HEK293 (cell line): ENCODE measurements at regions not wholly inside any gene's neighbourhood (a gene's known extent, or its start where the extent isn't known, plus 50 kb on each side); places are given as distances from the start of the nearest gene placed in this dataset.

Experiments
- CTCF ChIP-seq: fragments of 450-650 bp; formaldehyde crosslinking; IDR thresholded peaks from 2 replicates; pipeline ENCODE4 v1.5.1; 2016; ENCODE audit warnings: missing biosample characterization, missing genetic modification characterization
- KLF10 ChIP-seq: fragments of 450-650 bp; IDR thresholded peaks from 2 replicates; pipeline ENCODE4 v1.5.1; 2018; ENCODE audit warnings: missing biosample characterization, mild to moderate bottlenecking, missing genetic modification characterization
- TF ChIP-seq, protein P1 (sequence below): fragments of 450-650 bp; formaldehyde crosslinking; IDR thresholded peaks from 2 replicates; pipeline ENCODE4 v1.5.1; 2016; ENCODE audit warnings: missing biosample characterization, missing genetic modification characterization

DNA sequence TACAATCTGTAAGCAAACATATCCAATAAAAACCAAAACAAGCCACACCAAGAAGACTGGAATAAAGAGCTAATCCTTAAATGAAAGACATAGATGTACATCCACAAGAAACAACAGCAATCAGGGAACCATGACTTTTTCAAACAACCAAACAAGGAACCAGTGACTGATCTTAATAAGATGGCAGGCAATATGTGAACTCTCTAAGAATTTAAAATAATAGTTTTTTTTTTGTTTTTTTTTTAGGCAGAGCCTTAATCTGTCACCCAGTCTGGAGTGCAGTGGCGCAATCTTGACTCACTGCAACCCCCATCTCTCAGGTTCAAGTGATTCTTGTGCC is 52.9 kb upstream of the CAPRIN2 start:
- TF ChIP-seq, protein P1, sequence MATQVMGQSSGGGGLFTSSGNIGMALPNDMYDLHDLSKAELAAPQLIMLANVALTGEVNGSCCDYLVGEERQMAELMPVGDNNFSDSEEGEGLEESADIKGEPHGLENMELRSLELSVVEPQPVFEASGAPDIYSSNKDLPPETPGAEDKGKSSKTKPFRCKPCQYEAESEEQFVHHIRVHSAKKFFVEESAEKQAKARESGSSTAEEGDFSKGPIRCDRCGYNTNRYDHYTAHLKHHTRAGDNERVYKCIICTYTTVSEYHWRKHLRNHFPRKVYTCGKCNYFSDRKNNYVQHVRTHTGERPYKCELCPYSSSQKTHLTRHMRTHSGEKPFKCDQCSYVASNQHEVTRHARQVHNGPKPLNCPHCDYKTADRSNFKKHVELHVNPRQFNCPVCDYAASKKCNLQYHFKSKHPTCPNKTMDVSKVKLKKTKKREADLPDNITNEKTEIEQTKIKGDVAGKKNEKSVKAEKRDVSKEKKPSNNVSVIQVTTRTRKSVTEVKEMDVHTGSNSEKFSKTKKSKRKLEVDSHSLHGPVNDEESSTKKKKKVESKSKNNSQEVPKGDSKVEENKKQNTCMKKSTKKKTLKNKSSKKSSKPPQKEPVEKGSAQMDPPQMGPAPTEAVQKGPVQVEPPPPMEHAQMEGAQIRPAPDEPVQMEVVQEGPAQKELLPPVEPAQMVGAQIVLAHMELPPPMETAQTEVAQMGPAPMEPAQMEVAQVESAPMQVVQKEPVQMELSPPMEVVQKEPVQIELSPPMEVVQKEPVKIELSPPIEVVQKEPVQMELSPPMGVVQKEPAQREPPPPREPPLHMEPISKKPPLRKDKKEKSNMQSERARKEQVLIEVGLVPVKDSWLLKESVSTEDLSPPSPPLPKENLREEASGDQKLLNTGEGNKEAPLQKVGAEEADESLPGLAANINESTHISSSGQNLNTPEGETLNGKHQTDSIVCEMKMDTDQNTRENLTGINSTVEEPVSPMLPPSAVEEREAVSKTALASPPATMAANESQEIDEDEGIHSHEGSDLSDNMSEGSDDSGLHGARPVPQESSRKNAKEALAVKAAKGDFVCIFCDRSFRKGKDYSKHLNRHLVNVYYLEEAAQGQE = no peak
- no peak for TF ChIP-seq KLF10 (tag by site-specific recombination)
- no peak for TF ChIP-seq CTCF (tag by site-specific recombination)
